IPS-NIHi7 (cell line): ENCODE measurements at regions not wholly inside any gene's neighbourhood (a gene's known extent, or its start where the extent isn't known, plus 50 kb on each side); places are given as distances from the start of the nearest gene placed in this dataset.
"Not testable (repeated sequence)": the region's sequence is repeated elsewhere in the genome, so short reads cannot be mapped to it uniquely, and the experiment has no call there.

ENCODE experiments used
- DNase-seq: peaks from one replicate; pipeline ENCODE4 v3.0.0; 2012; ENCODE audit warnings: mixed read lengths; ENCODE audit errors: extremely low spot score

DNA sequence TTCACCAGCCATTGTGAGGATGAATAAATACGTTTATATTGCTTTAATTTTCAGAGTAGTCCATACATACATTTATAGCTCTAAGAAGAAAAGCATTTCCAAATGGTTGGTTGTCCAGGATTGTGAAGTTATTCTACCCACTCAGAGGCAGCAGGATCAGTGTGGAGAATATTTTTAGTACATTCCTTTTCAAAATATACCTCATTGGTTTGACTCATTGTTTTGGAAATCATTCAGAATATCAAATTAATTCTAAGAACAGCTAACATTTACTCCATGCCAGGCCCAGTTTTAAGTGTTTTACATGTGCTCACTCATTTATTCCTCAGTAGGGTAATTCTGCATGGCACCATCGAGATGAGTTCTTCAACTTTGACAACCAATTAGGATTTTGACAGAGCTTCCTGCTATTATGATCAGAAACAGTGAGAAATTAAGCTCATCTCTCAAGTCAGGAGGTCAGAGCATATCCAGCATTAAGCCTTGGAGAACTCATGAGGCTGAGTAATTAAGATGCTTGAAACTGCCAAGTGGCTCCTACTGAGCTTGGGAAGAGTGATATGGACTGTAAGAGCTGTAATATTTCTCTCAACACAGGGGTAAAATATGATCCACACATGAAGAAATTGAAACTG, 153.3 kb upstream of the CLEC14A start:
- no peak for DNase-seq

DNA sequence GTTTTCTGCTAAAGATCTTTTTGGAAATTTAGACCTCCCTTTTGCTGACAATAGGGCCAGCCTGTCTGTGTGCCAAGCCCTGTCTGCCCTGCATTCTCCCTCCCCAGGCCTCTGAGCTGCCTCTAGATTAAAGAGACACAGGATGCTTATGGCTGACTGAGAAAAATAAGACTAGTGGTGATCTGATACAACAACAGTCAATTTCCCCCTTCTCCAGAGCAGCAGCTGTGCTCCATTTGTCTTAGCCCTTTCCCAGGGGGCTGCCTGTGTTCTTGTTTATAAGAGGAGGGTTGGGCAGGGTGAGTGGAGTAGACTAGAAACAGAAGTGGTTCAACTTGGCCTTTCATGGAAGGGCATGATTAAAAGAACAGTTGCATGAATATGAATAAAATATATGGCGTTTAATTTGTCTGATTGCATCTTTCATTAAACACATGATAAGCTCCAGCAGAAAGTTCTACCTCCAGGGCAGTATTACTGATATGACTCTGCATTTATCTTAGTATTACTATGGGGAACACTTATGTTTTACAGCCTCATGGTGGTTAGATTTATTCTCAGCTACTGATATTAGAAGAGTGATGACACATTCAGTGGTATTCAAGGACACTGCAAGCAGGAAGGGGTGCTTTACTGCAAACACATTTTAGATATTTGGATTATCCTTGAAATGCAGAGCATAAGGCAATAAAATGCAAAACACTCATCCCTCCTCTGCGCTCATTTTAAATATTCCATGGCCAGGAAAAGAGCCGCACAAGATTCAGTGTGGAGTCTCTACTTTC, 150.2 kb upstream of the CLEC14A start:
- peak; percentile 35 for DNase-seq

DNA sequence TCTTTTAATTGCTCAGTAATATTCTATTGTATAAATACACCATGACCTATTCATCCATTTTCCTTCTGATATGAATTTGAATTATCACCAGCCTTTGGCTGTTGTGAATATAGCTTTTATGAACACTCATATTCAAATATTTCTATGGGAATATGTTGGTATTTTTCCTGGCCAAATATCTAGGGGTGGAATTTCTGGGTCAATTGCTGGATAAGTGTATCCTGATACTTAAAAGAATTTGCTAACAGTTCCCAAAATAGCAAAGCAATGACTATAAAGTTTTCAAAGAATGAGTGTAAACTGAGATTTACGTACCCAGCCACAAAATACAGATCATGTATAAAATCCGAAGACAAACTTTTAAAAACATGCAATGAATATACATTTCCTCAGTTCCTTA, 148.7 kb upstream of the CLEC14A start:
- DNase-seq: no peak

DNA sequence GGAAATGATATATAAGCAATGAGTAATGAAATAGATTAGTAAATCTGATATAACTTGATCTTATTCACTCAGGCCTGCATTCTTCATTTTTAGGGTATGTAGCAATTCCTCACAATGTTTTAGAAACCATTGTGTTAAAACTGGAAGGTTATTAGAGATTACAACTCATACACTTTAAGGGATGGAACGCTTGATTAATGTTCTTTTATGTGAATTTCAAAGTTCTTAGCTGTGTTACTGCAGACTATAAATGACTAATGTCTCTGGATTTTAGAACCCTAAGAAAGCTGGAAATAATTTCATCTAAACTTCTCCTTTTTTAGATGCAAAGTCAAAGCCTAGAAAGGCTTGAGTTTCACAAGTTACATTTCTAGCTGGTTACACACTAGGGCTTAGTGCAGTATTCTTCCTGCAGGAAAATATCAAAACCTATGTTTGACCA, 148.2 kb upstream of the CLEC14A start:
- DNase-seq: no peak

DNA sequence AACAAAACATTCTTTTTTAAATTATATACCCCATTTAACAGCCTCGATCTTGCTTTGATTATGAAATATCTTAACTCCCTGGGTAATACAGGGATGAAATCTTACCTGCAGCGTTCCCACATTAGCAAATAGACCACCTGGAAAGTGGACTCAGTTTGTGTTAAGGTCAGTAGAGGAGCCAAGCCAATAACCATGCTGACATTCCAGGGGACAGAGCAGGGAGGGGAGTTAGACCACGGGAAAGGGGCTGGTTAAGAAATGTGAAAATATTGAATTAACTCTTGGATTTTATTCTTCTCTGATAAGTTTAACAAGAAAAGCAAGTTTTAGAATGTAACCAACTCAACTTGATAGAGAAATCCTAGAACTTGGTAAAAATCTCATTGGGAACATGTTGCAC, 144.9 kb upstream of the CLEC14A start:
- DNase-seq: no peak

DNA sequence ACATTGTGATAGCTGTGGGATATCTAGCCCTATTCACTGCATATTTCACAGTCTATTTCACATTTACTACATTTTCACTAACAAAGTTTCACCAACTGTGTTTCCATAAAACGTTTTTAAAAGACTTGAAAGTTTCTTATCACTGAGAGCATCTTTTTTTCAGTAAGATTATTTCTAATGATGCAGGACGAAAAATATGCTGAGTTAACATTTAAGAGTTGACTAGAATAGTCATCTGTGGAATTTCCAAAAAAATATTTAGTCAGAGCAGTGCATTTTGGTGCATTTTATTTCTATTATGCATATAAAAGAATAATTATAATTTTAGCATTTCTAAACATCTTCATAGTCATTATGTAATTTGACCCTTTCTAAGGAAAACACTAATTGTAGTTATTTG, 143.8 kb upstream of the CLEC14A start:
- no peak for DNase-seq

DNA sequence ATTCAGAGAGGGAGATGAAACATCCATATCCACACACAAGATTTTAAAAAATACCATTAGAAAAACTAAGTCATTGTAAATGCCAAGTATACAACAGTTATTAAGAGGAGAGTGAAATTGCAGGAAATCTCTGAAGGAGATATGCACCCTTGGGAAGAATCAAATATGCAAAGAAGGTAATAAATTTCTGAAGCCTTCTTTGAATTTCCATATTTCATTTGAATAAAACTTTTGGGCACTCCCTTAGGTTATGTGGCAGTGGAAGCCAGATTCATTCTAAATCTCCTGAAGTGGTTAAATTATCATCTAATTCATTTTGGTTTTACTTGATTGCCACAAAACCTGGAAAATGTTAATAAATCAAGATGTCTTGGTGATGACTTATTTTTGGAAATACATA, 138.9 kb upstream of the CLEC14A start:
- no peak for DNase-seq

DNA sequence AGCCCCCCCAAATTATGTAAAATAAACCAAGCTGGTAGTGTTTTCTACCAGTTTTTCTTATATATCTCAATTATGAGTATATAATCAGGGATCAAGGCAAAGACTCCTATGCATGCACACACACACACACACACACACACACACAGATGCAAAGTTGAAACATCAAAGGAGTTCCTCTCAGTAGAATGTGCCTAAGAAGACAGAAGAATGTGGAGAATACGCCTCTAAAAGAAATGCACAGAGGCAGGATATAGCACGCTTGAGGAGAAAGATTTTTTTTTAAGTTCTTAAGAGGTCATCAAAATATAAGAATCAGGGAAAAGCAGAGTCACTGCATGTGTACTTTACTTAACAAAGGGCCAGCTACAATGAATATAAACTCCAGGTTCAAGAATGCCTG, 138.2 kb upstream of the CLEC14A start:
- DNase-seq: no peak

DNA sequence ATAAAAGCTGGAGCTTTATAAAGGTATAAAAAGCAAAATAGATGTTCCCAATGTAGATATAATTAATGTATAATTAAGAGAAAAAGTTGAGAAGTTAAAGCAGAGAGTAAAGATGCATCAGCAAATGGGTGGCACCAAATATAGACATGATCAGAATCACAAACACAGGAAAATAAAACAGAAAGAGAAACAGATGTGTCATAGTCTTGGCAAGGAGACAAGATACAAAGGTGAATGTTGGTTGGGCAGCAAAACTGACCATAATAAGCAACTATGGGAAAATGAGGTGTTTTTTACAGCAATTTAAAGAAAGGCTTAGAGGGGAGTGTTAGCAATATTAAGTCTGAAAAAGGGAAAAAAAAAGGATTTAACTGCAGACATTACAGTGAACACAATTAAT, 135.4 kb upstream of the CLEC14A start:
- DNase-seq: no peak

DNA sequence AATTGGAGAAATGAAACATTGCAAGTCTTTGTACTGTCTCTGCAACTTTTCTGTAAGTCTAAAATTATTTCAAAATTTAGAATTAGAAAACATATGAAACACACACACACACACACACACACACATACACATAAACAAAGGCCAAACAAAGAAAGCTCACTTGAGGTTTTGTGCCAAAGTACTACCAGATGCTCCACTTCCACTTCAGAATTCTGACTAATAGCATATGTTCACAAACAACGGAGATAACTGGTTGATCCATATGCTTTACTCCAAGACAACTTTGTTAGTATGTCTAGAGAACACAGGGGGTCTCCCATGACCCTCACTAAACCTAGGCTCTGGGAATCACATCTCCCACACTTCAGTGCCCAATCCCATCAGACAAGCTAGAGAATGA, 133.8 kb upstream of the CLEC14A start:
- no peak for DNase-seq

DNA sequence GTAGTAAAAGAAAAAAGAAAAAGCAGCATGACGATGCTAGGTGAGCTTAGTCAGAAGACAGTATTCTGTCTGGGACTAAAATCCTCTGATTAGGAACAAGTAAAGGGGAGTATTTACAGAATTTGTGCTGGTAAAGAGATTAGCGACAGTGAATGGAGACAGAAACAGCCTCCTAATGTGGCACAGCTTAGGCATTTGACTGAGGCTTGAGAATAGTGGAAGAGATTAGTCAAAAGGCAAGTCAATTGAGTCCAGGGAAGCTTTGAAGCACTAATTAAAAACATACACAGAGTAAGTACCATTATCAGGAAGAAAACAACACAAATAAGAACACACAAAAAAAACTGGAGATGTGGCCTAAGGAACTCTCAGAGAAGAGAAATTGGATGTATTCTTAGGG, 131.9 kb upstream of the CLEC14A start:
- no peak for DNase-seq

DNA sequence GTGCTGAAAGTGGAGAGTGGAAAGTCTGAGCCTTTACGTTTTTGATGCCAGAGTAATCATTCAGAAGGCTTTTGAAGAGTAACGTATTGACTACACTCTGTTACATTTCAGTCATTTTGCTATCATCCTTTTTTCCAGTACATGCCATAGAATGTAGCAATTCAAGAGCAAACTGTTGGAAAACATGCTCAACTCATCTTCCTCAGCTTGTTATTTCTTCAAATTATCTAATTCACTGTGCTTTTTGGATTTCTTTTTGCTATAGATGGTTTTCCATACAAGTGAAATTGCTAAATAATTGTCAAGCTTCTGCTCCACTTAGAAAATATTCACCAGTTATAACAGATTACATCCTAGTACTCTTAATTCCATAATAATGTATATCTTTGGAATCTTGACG, 129.9 kb upstream of the CLEC14A start:
- no peak for DNase-seq

DNA sequence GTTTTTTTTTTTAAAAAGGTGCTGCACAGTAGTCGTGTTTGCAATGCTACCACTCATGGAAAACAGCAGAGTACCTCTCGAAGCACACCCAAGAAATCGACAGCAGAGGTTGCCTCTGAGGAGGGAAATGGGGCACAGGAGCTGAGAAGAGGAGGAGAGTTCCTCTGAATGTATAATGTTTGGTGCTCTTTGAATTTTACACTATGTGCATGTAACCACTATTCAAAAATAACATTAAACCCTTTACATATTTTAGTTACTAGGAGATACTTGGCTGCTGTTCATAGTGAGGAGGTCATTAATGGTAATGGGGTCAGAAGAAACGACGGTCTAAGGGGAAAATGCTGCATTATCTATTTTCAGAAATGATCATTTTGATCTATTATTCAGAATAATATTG, 129.4 kb upstream of the CLEC14A start:
- no peak for DNase-seq

DNA sequence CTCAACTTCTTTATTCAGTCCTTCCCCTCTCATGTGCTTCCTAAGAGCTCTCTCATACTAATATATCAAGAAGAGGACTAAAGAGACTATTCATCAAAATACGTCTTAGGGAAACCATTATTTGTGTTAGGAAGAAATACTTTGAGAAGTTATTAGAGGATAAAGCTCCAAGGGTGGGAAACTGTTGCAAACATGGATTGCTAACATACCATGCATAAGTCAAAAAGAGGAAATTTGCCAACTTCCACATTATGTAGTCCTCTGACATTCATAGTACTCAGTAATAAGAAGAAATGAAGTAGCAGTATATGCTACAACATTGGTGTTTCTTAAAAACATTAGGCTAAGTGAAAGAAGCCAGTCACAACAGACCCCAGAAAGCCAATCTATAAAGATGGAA, 128.8 kb upstream of the CLEC14A start:
- no peak for DNase-seq

DNA sequence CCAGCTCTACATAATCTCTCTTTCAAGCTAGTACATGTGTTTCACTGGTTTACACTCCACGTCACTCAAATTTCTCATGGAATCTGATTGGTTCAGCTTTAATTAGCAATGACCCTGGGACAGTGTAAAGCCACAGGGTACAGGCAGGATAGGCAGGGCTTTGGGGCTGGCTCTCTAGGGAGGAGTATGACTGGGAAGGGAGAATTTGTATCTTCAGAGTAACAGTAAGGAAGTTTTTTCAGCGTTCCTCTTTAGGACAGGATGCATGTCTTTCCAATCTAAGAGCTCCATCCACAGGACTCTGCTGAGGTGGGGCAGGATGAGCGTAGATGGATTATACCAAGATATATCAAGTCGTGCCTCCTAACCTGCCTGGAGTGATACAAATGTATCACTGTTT, 112.0 kb upstream of the CLEC14A start:
- no peak for DNase-seq

DNA sequence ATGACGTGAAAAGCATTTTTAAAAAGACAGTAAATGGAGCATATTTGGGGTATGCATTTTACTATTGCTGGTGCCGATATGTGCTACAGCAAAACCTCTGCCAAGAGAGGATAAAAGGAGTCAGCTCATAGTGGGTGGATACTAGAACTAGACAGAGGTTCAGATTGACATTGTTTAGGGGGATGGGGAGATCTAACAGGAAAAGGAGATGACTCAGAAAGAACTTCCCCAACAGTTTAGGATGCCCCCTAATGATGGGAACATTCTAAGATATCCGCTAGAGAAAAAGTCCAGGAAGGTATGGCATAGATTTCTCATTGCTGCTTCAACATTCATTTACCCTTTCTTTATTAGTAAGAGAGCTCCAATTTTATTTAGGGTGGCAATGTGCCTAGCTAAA, 110.5 kb upstream of the CLEC14A start:
- DNase-seq: no peak

DNA sequence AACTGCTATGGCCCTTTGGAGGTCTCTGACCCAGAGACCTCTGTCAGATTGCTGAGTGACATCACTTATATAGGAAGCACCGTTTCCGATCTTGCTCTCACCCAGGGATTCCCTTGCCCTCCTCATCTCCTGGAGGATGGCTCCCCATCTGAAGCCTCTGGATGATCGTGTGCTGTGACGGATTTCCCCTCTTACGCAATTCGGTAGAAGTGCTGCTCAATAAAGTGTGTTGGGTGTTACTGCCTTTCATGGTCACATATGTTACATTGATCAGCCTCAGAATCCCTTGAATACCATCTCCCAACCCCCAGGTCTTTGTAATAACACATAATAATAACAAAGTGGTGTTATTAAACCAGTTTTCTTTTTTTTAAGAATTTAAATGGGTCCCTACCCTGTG, 107.3 kb upstream of the CLEC14A start:
- no peak for DNase-seq

DNA sequence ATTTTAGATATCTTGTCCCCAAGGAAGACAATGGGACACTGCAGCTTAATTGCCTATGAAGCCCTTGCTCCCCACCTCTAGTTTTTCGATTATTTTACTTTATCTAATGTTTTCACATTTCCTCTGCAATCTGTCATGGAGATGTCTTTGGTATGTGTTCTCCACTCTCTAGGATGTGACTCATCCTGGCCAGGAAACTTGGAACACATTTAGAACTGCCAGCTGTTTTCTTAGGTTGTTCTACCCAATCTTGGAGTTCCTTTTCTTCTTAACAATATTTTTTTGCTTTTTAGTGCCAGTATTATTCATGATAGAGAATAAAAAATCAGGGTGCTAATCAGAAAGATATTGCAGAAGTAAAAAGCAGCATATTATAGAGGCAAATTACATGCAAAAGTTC, 101.7 kb upstream of the CLEC14A start:
- no peak for DNase-seq

DNA sequence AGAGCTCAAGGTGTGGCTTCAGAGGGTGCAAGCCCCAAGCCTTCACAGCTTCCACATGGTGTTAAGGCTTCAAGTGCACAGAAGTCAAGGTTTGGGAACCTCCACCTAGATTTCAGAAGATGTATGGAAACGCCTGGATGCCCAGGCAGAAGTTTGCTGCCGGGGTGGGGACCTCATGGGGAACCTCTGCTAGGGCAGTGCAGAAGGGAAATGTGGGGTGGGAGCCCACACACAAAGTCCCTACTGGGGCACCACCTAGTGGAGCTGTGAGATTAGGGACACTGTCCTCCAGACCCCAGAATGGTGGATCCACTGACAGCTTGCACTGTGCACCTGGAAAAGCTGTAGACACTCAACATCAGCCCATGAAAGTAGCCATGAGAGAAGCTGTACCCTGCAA, 99.6 kb upstream of the CLEC14A start:
- DNase-seq: not testable (repeated sequence)

DNA sequence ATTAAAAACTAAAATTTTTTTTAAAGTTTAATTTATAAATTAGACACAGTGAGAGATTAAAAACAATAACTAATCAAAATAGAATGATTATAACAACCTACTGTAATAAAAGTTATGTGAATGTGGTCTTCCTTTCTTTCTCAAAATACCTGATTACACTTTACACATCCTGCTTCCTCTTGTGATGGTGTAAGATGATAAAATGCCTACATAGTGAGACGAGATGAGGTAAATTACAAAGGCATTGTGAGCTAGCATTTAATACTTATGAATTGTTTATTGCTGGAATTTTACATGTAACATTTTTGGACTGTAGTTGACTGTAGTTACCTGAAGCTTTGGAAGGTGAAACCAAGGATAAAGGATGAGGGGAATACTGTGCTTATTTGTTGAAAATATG, 94.2 kb upstream of the CLEC14A start:
- no peak for DNase-seq

DNA sequence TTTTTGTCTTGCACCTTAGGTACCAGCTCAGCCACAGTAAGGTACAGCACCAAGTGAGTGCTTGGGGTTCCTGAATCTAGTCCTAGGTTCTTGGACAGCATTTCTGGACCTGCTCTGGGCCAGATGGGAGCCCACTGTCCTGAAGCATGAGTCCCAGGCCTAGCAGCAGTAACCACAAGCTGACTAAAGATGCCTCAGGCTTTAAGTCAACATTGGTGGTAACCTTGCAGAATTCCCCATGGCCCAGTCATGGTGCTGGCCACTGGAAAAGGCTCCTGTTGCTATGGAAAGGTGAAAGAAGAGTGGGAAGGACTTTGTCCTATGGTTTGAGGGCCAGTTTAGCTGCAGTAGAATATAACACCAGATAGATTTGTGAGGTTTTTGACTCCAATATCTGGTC, 86.9 kb upstream of the CLEC14A start:
- no peak for DNase-seq

DNA sequence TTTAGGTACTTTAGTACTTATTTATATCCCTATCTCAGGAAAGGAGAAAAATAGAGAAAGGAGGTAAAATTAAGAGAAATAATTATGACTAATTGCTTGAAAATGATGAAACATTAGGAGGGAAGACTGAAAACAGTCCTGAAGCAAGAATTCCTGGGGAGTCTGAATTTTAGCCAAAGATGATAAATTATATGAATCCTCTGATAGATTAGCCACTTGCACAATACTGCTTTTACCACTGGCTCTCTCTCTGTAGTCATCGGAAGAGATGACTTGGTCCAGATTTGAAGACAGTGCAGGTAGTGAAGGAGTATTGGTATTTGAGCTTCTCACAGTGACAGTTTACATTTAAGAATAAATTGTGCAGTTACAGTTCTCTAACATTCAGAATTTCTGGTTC, 83.8 kb upstream of the CLEC14A start:
- DNase-seq: no peak

DNA sequence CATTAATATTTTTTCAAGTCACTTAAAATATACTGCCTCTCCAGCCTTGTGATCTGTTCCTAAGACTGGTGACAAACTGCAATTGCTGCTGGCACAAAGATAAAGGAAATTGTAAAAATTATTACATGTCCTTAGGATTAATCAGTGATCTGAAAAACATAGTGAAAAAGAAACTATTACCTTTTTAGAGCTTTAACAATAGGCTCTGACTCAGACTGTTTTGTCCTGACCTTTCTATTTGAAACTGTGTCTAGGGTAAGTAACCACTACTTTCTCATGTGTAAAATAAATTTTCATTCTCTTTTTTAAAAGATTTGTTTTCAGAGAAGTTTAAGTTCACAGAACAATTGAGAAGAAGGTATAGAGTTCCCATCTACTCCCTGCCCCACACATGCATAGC, 80.4 kb upstream of the CLEC14A start:
- no peak for DNase-seq

DNA sequence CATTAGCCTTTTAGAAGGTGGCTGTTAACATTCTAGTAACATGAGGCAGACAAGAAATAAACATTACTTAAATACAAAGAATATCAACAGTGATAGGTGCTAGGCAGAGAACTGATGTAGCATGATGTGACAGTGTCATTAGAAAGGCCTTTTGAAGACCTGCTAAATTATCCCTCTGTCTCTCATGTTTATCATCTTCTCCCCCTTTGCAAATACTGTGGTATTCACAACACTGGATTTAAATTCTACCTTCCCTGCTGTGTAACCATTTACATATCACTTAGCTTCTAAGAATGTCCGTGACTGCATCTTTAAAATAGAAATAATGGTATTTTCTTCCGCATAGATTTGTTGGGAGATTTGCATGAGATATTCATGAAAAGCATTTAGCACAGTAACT, 74.4 kb upstream of the CLEC14A start:
- DNase-seq: no peak
